ENCODE measurements at regions not wholly inside any gene's neighbourhood (a gene's known extent, or its start where the extent isn't known, plus 50 kb on each side); places are given as distances from the start of the nearest gene placed in this dataset.

DNA sequence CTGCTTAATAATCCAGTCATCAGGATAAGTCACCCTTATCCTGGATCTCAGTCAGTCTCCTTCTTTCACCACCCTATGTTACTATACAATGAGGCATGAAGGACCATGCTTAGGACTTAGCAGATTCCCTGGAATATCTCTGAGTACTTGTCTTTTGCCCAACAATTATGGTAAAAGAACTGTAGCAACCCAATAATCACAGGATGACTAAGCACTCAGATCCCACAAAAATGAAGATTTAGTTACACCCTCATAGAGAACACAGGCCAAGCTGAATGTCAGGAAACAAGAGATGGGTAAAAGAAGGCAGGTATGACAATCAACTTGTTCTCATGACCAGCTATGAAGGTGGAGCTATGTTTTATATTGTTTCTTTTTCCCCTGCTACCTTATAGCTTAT is 91.4 kb downstream of the EDN1 start:
- no peak for TF ChIP-seq EP300 (IDR thresholded peaks at IDR 0.05)
- no peak for TF ChIP-seq POLR2A (IDR thresholded peaks at IDR 0.05)
- TF ChIP-seq, protein P1, sequence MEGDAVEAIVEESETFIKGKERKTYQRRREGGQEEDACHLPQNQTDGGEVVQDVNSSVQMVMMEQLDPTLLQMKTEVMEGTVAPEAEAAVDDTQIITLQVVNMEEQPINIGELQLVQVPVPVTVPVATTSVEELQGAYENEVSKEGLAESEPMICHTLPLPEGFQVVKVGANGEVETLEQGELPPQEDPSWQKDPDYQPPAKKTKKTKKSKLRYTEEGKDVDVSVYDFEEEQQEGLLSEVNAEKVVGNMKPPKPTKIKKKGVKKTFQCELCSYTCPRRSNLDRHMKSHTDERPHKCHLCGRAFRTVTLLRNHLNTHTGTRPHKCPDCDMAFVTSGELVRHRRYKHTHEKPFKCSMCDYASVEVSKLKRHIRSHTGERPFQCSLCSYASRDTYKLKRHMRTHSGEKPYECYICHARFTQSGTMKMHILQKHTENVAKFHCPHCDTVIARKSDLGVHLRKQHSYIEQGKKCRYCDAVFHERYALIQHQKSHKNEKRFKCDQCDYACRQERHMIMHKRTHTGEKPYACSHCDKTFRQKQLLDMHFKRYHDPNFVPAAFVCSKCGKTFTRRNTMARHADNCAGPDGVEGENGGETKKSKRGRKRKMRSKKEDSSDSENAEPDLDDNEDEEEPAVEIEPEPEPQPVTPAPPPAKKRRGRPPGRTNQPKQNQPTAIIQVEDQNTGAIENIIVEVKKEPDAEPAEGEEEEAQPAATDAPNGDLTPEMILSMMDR (IDR thresholded peaks at IDR 0.05) = no peak
- TF ChIP-seq POLR2AphosphoS5 (IDR thresholded peaks at IDR 0.05) = no peak

Measured in suprapubic skin (tissue), 4 donors.